ENCODE measurements at regions not wholly inside any gene's neighbourhood (a gene's known extent, or its start where the extent isn't known, plus 50 kb on each side); places are given as distances from the start of the nearest gene placed in this dataset.
"Not testable (repeated sequence)": the region's sequence is repeated elsewhere in the genome, so short reads cannot be mapped to it uniquely, and the experiment has no call there.

DNA sequence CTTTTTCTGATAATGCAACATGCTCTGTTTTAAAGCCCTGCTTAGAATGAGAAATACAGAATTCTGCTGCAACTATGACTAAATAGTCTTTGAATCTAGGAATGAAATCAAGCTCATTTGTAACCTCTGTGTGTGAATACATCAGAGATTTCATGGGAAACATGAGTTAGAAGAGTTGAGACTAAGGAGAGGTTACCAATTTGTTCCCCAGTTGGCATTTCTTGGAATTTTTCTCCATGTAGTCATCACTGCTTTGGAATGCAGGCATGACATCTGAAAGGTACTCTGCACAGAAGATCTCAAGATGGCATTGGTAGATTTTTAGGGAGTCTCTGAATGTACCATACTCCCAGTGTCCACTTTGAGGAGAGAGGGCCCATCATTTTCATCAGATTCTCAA is 237.2 kb downstream of the TFAP2A start:
- no peak overlapping the region for H3K4me3 ChIP-seq (ENCODE audit: control insufficient read depth, low read depth, low read length)
- DNase-seq (ENCODE audit: low read depth): no peak
- TF ChIP-seq, protein P1, sequence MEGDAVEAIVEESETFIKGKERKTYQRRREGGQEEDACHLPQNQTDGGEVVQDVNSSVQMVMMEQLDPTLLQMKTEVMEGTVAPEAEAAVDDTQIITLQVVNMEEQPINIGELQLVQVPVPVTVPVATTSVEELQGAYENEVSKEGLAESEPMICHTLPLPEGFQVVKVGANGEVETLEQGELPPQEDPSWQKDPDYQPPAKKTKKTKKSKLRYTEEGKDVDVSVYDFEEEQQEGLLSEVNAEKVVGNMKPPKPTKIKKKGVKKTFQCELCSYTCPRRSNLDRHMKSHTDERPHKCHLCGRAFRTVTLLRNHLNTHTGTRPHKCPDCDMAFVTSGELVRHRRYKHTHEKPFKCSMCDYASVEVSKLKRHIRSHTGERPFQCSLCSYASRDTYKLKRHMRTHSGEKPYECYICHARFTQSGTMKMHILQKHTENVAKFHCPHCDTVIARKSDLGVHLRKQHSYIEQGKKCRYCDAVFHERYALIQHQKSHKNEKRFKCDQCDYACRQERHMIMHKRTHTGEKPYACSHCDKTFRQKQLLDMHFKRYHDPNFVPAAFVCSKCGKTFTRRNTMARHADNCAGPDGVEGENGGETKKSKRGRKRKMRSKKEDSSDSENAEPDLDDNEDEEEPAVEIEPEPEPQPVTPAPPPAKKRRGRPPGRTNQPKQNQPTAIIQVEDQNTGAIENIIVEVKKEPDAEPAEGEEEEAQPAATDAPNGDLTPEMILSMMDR (conservative IDR thresholded peaks at IDR 0.05; ENCODE audit: control insufficient read depth, insufficient read depth, low read depth, low read length): no peak

DNA sequence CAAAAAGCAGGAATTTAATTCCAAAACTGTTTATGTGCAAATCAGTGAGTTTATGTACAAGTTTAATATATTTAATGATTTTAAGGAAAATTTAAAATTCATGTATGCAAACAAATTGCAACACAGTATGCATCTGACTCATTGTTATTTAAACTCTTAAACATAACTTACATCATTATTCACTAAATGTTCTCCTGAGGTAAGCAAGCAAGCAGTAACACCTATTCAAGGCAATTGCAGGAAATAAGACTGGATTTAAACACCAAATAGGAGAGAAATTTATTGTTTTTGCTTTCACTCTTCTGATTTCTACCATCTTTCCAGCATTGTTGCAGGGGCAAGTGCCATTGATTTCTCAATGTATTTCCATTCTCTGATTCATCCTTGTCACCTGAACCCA is 239.5 kb downstream of the TFAP2A start:
- no peak for DNase-seq (ENCODE audit: low read depth)

DNA sequence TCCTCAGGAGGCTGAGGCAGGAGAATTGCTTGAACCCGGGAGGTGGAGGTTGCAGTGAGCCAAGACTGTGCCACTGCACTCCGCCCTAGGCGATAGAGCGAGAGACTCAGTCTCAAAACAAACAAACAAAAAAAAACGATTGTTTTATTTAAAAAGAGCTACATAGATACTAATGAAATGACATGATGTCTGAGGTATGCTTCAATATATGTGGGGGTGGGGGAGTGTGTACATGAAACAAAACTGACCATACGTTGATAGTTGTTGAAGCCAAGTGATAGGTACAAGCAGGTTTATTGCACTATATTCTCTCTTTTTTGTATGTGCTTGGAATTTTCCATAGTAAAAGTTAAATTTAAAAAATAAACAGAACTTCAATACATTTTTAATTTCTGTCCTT is 240.1 kb downstream of the TFAP2A start:
- no peak overlapping the region for H3K4me3 ChIP-seq (ENCODE audit: control insufficient read depth, low read depth, low read length)
- DNase-seq (ENCODE audit: low read depth): no peak
- TF ChIP-seq, protein P1 (conservative IDR thresholded peaks at IDR 0.05; ENCODE audit: control insufficient read depth, insufficient read depth, low read depth, low read length): no peak

More for the DNA sequence above, 239.5 kb downstream of the TFAP2A start:
- H3K4me3 ChIP-seq (ENCODE audit: control insufficient read depth, low read depth, low read length): no peak overlapping the region
- TF ChIP-seq, protein P1 (conservative IDR thresholded peaks at IDR 0.05; ENCODE audit: control insufficient read depth, insufficient read depth, low read depth, low read length): no peak

DNA sequence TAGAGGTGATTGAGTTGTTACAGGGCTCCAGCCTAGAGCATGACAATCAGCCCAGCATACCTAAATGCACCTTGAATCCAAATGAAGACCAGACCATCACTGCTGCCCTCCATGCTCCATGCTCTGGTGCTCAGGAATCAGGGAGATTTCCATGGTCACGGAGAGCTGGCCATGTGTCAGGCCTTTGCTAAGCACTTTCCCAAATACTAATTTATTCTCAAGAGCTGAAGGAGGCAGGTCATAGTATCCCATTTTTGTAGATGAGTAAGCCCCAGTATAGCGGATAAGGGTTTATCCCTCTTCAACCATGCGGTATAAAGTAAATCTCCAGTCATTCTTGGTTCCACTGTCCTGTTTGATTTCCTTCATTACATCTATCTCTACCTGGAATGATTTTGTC is 240.8 kb downstream of the TFAP2A start:
- TF ChIP-seq, protein P1 (conservative IDR thresholded peaks at IDR 0.05; ENCODE audit: control insufficient read depth, insufficient read depth, low read depth, low read length): no peak
- DNase-seq (ENCODE audit: low read depth): no peak
- H3K4me3 ChIP-seq (ENCODE audit: control insufficient read depth, low read depth, low read length): no peak overlapping the region

DNA sequence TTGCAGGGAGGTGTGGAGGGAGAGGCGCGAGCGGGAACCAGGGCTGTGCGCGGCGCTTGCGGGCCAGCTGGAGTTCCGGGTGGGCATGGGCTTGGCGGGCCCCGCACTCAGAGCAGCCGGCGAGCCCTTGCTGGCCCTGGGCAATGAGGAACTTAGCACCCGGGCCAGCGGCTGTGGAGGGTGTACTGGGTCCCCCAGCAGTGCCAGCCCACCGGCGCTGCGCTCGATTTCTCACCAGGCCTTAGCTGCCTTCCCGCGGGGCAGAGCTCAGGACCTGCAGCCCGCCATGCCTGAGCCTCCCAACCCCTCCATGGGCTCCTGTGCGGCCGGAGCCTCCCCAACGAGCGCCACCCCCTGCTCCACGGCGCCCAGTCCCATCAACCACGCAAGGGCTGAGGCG is 243.2 kb downstream of the TFAP2A start:
- DNase-seq (ENCODE audit: low read depth); H3K4me3 ChIP-seq (ENCODE audit: control insufficient read depth, low read depth, low read length): not testable (repeated sequence)

DNA sequence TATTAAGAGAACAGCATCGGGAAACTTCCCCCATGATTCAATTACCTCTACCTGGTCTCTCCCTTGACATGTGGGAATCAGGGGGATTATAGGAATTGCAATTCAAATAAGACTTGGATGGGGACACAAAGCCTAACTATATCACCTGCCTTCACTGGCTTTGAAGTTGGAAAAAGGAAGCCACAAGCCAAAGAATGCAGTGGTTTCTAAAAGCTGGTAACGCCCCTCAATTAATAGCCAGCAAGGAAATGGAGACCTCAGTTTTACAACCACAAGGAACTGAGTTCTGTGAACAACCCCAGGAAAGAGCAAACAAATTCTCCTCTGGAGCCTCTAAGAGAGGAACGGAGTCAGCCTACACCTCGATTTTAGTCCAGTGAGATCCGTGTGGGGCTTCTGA is 244.1 kb downstream of the TFAP2A start:
- no peak overlapping the region for H3K4me3 ChIP-seq (ENCODE audit: control insufficient read depth, low read depth, low read length)
- no peak for DNase-seq (ENCODE audit: low read depth)
- TF ChIP-seq, protein P1 (conservative IDR thresholded peaks at IDR 0.05; ENCODE audit: control insufficient read depth, insufficient read depth, low read depth, low read length): no peak

DNA sequence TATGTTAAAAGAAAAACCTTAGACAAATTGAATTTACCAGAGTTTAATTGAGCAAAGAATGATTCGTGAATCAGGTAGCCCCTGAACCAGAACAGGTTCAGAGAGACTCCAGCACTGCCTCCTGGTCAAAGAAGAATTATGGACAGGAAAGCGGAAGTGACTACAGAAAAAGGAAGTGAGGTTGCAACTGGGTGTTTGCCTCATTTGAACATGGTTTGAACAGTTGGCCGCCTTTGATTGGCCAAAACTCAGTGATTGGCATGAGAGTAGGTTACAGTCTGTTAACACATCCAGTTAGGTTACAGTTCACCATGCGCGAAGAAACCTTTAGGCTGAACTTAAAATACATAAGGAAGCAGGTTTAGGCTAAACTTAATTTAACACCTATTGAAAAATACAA is 248.8 kb downstream of the TFAP2A start:
- no peak overlapping the region for H3K4me3 ChIP-seq (ENCODE audit: control insufficient read depth, low read depth, low read length)
- DNase-seq (ENCODE audit: low read depth): no peak
- TF ChIP-seq, protein P1 (conservative IDR thresholded peaks at IDR 0.05; ENCODE audit: control insufficient read depth, insufficient read depth, low read depth, low read length): no peak
